GM23338 (cell line): ENCODE measurements at regions not wholly inside any gene's neighbourhood (a gene's known extent, or its start where the extent isn't known, plus 50 kb on each side); places are given as distances from the start of the nearest gene placed in this dataset.

Experiments
- ATAC-seq: fragments of 200-7000 bp; cut with Tn5 transposase; 3 replicates; pipeline ENCODE4 v1.9.1; 2020
- DNase-seq: peaks from one replicate; pipeline ENCODE4 v3.0.0-alpha.2; 2015; ENCODE audit warnings: low spot score
- H2AFZ ChIP-seq: fragments of 200-600 bp; sonication (generic); 2 replicates; pipeline ENCODE4 v1.8.0; 2016; ENCODE audit warnings: antibody characterized with exemption, mild to moderate bottlenecking, moderate library complexity
- H3F3A ChIP-seq: fragments of 200-600 bp; sonication (generic); replicated peaks from 2 replicates; pipeline ENCODE4 v1.8.0; 2017; ENCODE audit warnings: antibody characterized with exemption, mixed run types, low read depth
- H3K27ac ChIP-seq: fragments of 200-600 bp; sonication (generic); 2 replicates; pipeline ENCODE4 v1.6.1; 2016; ENCODE audit warnings: low read depth
- H3K27me3 ChIP-seq: fragments of 200-600 bp; sonication (generic); 2 replicates; pipeline ENCODE4 v1.8.0; 2016; ENCODE audit warnings: mild to moderate bottlenecking, mixed run types, moderate library complexity; ENCODE audit not compliant: insufficient read depth
- H3K36me3 ChIP-seq: fragments of 200-600 bp; sonication (generic); 2 replicates; pipeline ENCODE4 v1.8.0; 2016; ENCODE audit warnings: mild to moderate bottlenecking; ENCODE audit not compliant: insufficient read depth
- H3K4me1 ChIP-seq: fragments of 200-600 bp; sonication (generic); 2 replicates; pipeline ENCODE4 v1.8.0; 2016; ENCODE audit warnings: mild to moderate bottlenecking, moderate library complexity; ENCODE audit not compliant: insufficient read depth
- H3K4me2 ChIP-seq: fragments of 200-600 bp; sonication (generic); 2 replicates; pipeline ENCODE4 v1.7.1; 2017; ENCODE audit warnings: mixed run types
- H3K4me3 ChIP-seq: fragments of 200-600 bp; sonication (generic); 2 replicates; pipeline ENCODE4 v1.6.1; 2016; ENCODE audit warnings: mixed run types
- H3K79me2 ChIP-seq: fragments of 200-600 bp; sonication (generic); replicated peaks from 2 replicates; pipeline ENCODE4 v1.8.0; 2017; ENCODE audit warnings: mild to moderate bottlenecking; ENCODE audit not compliant: insufficient read depth
- H3K9me2 ChIP-seq: fragments of 200-600 bp; sonication (generic); 2 replicates; pipeline ENCODE4 v1.8.0; 2017; ENCODE audit not compliant: insufficient read depth
- H4K20me1 ChIP-seq: fragments of 200-600 bp; sonication (generic); replicated peaks from 2 replicates; pipeline ENCODE4 v1.8.0; 2017; ENCODE audit warnings: mild to moderate bottlenecking; ENCODE audit not compliant: insufficient read depth
- H3K27ac Mint-ChIP-seq: 2 replicates; pipeline ENCODE4 v1.8.0; 2020; ENCODE audit warnings: inconsistent platforms, mild to moderate bottlenecking, moderate library complexity, mixed read lengths
- H3K27me3 Mint-ChIP-seq: 3 replicates; pipeline ENCODE4 v1.8.0; 2022; ENCODE audit warnings: low read depth, mild to moderate bottlenecking, moderate library complexity, mixed read lengths, inconsistent platforms; ENCODE audit not compliant: insufficient read depth, poor library complexity
- H3K36me3 Mint-ChIP-seq: 3 replicates; pipeline ENCODE4 v1.8.0; 2021; ENCODE audit warnings: low read depth, mild to moderate bottlenecking, inconsistent platforms, moderate library complexity, mixed read lengths
- H3K4me1 Mint-ChIP-seq: 3 replicates; pipeline ENCODE4 v1.8.0; 2020; ENCODE audit warnings: mild to moderate bottlenecking, inconsistent platforms, mixed read lengths
- H3K4me3 Mint-ChIP-seq: 3 replicates; pipeline ENCODE4 v1.8.0; 2021; ENCODE audit warnings: moderate library complexity, mild to moderate bottlenecking, inconsistent platforms, mixed read lengths
- H3K9me3 Mint-ChIP-seq: 3 replicates; pipeline ENCODE4 v1.8.0; 2020; ENCODE audit warnings: moderate library complexity, mild to moderate bottlenecking, inconsistent platforms, mixed read lengths
- CREB1 ChIP-seq: fragments of 250-450 bp; sonication (Bioruptor Pico); IDR thresholded peaks from 2 replicates; pipeline ENCODE4 v1.5.0; 2020; ENCODE audit warnings: low read depth, mild to moderate bottlenecking, moderate library complexity
- CTCF ChIP-seq, 2 experiments: fragments of 200-600 bp in 1 of 2; sonication (generic) in 1 of 2; conservative IDR thresholded peaks; 2 replicates each; pipeline versions ENCODE4 v1.5.1 to v1.6.1; 2016 to 2017; ENCODE audit warnings: antibody characterized with exemption in 2 of 2, low read depth in 2 of 2, mild to moderate bottlenecking in 2 of 2, moderate library complexity in 1 of 2
- ETS1 ChIP-seq: IDR thresholded peaks from 2 replicates; pipeline ENCODE4 v1.6.1; 2016; ENCODE audit warnings: antibody characterized with exemption
- EZH2 ChIP-seq: fragments of 200-600 bp; sonication (generic); IDR thresholded peaks from one replicate; pipeline ENCODE4 v1.8.0; 2017; ENCODE audit warnings: antibody characterized with exemption, mild to moderate bottlenecking, low read depth; ENCODE audit not compliant: unreplicated experiment
- EZH2phosphoT487 ChIP-seq: fragments of 200-600 bp; sonication (generic); IDR thresholded peaks from one replicate; pipeline ENCODE4 v1.8.1; 2018; ENCODE audit warnings: antibody characterized with exemption; ENCODE audit not compliant: unreplicated experiment
- JUNB ChIP-seq: IDR thresholded peaks from one replicate; pipeline ENCODE4 v1.6.1; 2016; ENCODE audit warnings: antibody characterized with exemption; ENCODE audit not compliant: unreplicated experiment
- NANOG ChIP-seq: IDR thresholded peaks from 2 replicates; pipeline ENCODE4 v1.6.1; 2016; ENCODE audit warnings: antibody characterized with exemption, borderline replicate concordance
- POLR2AphosphoS5 ChIP-seq: IDR thresholded peaks from 2 replicates; pipeline ENCODE4 v1.6.1; 2016; ENCODE audit warnings: antibody characterized with exemption, low read depth
- REST ChIP-seq: IDR thresholded peaks from one replicate; pipeline ENCODE4 v1.6.1; 2018; ENCODE audit warnings: antibody characterized with exemption; ENCODE audit not compliant: unreplicated experiment
- STAT1 ChIP-seq: IDR thresholded peaks from one replicate; pipeline ENCODE4 v1.6.1; 2016; ENCODE audit warnings: antibody characterized with exemption; ENCODE audit not compliant: unreplicated experiment
- ZNF114 ChIP-seq: fragments of 250-450 bp; sonication (Bioruptor Pico); IDR thresholded peaks from 2 replicates; pipeline ENCODE4 v1.5.0; 2020; ENCODE audit warnings: mild to moderate bottlenecking, moderate library complexity
- ZNF331 ChIP-seq: fragments of 250-450 bp; sonication (Bioruptor Pico); IDR thresholded peaks from 2 replicates; pipeline ENCODE4 v1.5.0; 2020; ENCODE audit warnings: low read depth, mild to moderate bottlenecking, moderate library complexity
- ZNF462 ChIP-seq: fragments of 250-450 bp; sonication (Bioruptor Pico); IDR thresholded peaks from 2 replicates; pipeline ENCODE4 v1.5.0; 2020; ENCODE audit warnings: mild to moderate bottlenecking, moderate library complexity

GRCh38 chr21:19855522-19855921, 1142.7 kb upstream of the NCAM2 start:
- no peaks in the 10 kb centered on the region for H4K20me1 ChIP-seq
- ATAC-seq, result no peak

More at GRCh38 chr21:19855522-19855921, 1142.7 kb upstream of the NCAM2 start:
- Mint-ChIP-seq H3K9me3 (no peaks in the 10 kb centered on the region; the same call in 2 of the 3 replicates), H3K4me3 (no peak overlapping the region), H3K27ac (no peak overlapping the region), H3K4me1 (no peaks in the 10 kb centered on the region), H3K27me3 (peaks cover 2% of the 10 kb centered on the region), H3K36me3 (no peaks in the 10 kb centered on the region)
- H2AFZ ChIP-seq, result no peak overlapping the region
- no peaks in the 10 kb centered on the region for H3K27me3 ChIP-seq
- no peaks in the 10 kb centered on the region for H3K4me1 ChIP-seq
- no peak overlapping the region for H3K27ac ChIP-seq
- H3F3A ChIP-seq, result no peaks in the 10 kb centered on the region
- TF ChIP-seq CREB1 (CRISPR knock-in tag), result no peak
- no peak for TF ChIP-seq ZNF462 (CRISPR knock-in tag)
- TF ChIP-seq ZNF114 (CRISPR knock-in tag), result no peak
- no peak for TF ChIP-seq CTCF (conservative IDR thresholded peaks at IDR 0.05; ENCODE audit: low read depth in 2 of 2)
- no peak for TF ChIP-seq STAT1
- TF ChIP-seq EZH2, result no peak
- no peak for TF ChIP-seq ETS1
- TF ChIP-seq ZNF331 (CRISPR knock-in tag), result no peak
- TF ChIP-seq NANOG, result no peak
- no peak for TF ChIP-seq POLR2AphosphoS5
- no peak for TF ChIP-seq JUNB
- TF ChIP-seq REST, result no peak
- no peak for TF ChIP-seq EZH2phosphoT487
- H3K9me2 ChIP-seq, result no peaks in the 10 kb centered on the region
- no peaks in the 10 kb centered on the region for H3K79me2 ChIP-seq
- no peak overlapping the region for H3K4me2 ChIP-seq
- no peaks in the 10 kb centered on the region for H3K36me3 ChIP-seq
- no peak for DNase-seq
- H3K4me3 ChIP-seq, result no peak overlapping the region
